Stimulated activated CD4-positive, alpha-beta T cell treated with anti-CD3 and anti-CD28 coated beads, Interleukin-15, amount 100 ng/mL, for 1 hour (primary cell): ENCODE measurements at regions not wholly inside any gene's neighbourhood (a gene's known extent, or its start where the extent isn't known, plus 50 kb on each side); places are given as distances from the start of the nearest gene placed in this dataset.

Source experiments
- DNase-seq, 2 donors: peaks; one replicate each; pipeline ENCODE4 v3.0.0-alpha.2; 2020; ENCODE audit warnings: low read depth in 1 of 2, low spot score in 1 of 2

- DNase-seq = no peak
These were observed 464.4 kb downstream of the TAF11L14 start for GRCh38 chr5:18098691-18099090.

- no peak for DNase-seq
These were observed 465.0 kb downstream of the TAF11L14 start for GRCh38 chr5:18099261-18099660.

GRCh38 chr5:18101532-18101931, 467.3 kb downstream of the TAF11L14 start:
- DNase-seq = no peak

GRCh38 chr5:18102733-18103132, 468.5 kb downstream of the TAF11L14 start:
- DNase-seq = no peak

GRCh38 chr5:18105449-18105848, 471.2 kb downstream of the TAF11L14 start:
- DNase-seq = no peak

- no peak for DNase-seq
These were observed 477.7 kb downstream of the TAF11L14 start for GRCh38 chr5:18111906-18112465.

GRCh38 chr5:18113721-18114120, 479.5 kb downstream of the TAF11L14 start:
- DNase-seq = no peak

GRCh38 chr5:18114151-18114757, 480.0 kb downstream of the TAF11L14 start:
- no peak for DNase-seq

GRCh38 chr5:18117968-18118367, 483.7 kb downstream of the TAF11L14 start:
- DNase-seq = no peak

GRCh38 chr5:18119156-18119785, 485.0 kb downstream of the TAF11L14 start:
- no peak for DNase-seq

- no peak for DNase-seq
These were observed 507.0 kb downstream of the TAF11L14 start for GRCh38 chr5:18141222-18141621.

GRCh38 chr5:18142831-18143230, 508.6 kb downstream of the TAF11L14 start:
- DNase-seq = no peak

GRCh38 chr5:18152671-18153070, 518.4 kb downstream of the TAF11L14 start:
- no peak for DNase-seq

- DNase-seq = no peak
These were observed 523.9 kb downstream of the TAF11L14 start for GRCh38 chr5:18158166-18158565.

GRCh38 chr5:18159331-18159730, 525.1 kb downstream of the TAF11L14 start:
- no peak for DNase-seq

- no peak for DNase-seq
These were observed 537.4 kb downstream of the TAF11L14 start for GRCh38 chr5:18171684-18172083.

GRCh38 chr5:18179579-18179978, 545.3 kb downstream of the TAF11L14 start:
- DNase-seq = no peak

GRCh38 chr5:18181575-18181974, 547.3 kb downstream of the TAF11L14 start:
- DNase-seq = no peak

GRCh38 chr5:18195910-18196309, 561.6 kb downstream of the TAF11L14 start:
- DNase-seq = no peak

- no peak for DNase-seq
These were observed 563.5 kb downstream of the TAF11L14 start for GRCh38 chr5:18197734-18198133.

- no peak for DNase-seq
These were observed 567.9 kb downstream of the TAF11L14 start for GRCh38 chr5:18202164-18202563.

- no peak for DNase-seq
These were observed 569.0 kb downstream of the TAF11L14 start for GRCh38 chr5:18203296-18203695.

GRCh38 chr5:18213666-18214065, 579.4 kb downstream of the TAF11L14 start:
- DNase-seq = no peak
